Caco-2 (cell line): ENCODE measurements at regions not wholly inside any gene's neighbourhood (a gene's known extent, or its start where the extent isn't known, plus 50 kb on each side); places are given as distances from the start of the nearest gene placed in this dataset.

Source experiments
- BruUV-seq: library from RNA; stranded (reverse); fragments of 400-500 nt; replicated peaks from 2 replicates; lab custom pipeline; 2021; lab: Mats Ljungman, UMichigan
- CTCF ChIA-PET: fragments of 300-600 bp; sonication (Branson Sonifier 250); formaldehyde crosslinking; loops from one replicate; lab custom pipeline; 2022; ENCODE audit warnings: antibody characterized with exemption; lab: Charles Lee
- POLR2A ChIA-PET: fragments of 300-600 bp; sonication (Branson Sonifier 250); formaldehyde crosslinking; loops from one replicate; lab custom pipeline; 2022; ENCODE audit warnings: antibody characterized with exemption; lab: Charles Lee
- DNase-seq, 2 experiments: peaks; one replicate each; pipeline versions ENCODE4 v3.0.0 to v3.0.0-alpha.2; 2020 to 2022
- H3K27me3 ChIP-seq: replicated peaks from 2 replicates; pipeline ENCODE4 v1.6.0; 2011; ENCODE audit warnings: low read length; ENCODE audit not compliant: control insufficient read depth, insufficient read depth
- H3K36me3 ChIP-seq: 2 replicates; pipeline ENCODE4 v1.5.1; 2011; ENCODE audit warnings: low read length; ENCODE audit not compliant: control insufficient read depth, insufficient read depth
- H3K4me1 ChIP-seq: fragments of 250-450 bp; sonication (Bioruptor Pico); 2 replicates; pipeline ENCODE4 v1.5.1; 2020; ENCODE audit warnings: mild to moderate bottlenecking
- H3K4me3 ChIP-seq: 2 replicates; pipeline ENCODE4 v1.5.1; 2011; ENCODE audit warnings: low read depth, mild to moderate bottlenecking, control low read depth, low read length
- H3K9me3 ChIP-seq: fragments of 250-450 bp; sonication (Bioruptor Pico); 2 replicates; pipeline ENCODE4 v1.5.1; 2020; ENCODE audit warnings: mild to moderate bottlenecking, moderate library complexity
- H3K27ac Mint-ChIP-seq: one replicate; pipeline ENCODE4 v1.8.0; 2022; ENCODE audit warnings: mixed read lengths; ENCODE audit not compliant: unreplicated experiment
- H3K27me3 Mint-ChIP-seq: one replicate; pipeline ENCODE4 v1.8.0; 2022; ENCODE audit warnings: mixed read lengths; ENCODE audit not compliant: insufficient read depth, unreplicated experiment
- H3K36me3 Mint-ChIP-seq: one replicate; pipeline ENCODE4 v1.8.0; 2022; ENCODE audit warnings: mild to moderate bottlenecking, mixed read lengths; ENCODE audit not compliant: insufficient read depth, unreplicated experiment
- H3K4me1 Mint-ChIP-seq: one replicate; pipeline ENCODE4 v1.8.0; 2022; ENCODE audit warnings: low read depth, mixed read lengths; ENCODE audit not compliant: unreplicated experiment
- H3K4me3 Mint-ChIP-seq: one replicate; pipeline ENCODE4 v1.8.0; 2022; ENCODE audit warnings: mild to moderate bottlenecking, moderate library complexity, mixed read lengths; ENCODE audit not compliant: unreplicated experiment
- H3K9me3 Mint-ChIP-seq: one replicate; pipeline ENCODE4 v1.8.0; 2022; ENCODE audit warnings: mixed read lengths; ENCODE audit not compliant: unreplicated experiment
- intact Hi-C: fragments of 100-400 bp; cut with micrococcal nuclease; formaldehyde crosslinking; loops from one replicate; pipeline ENCODE4 v1.10.0; 2022; ENCODE audit not compliant: unreplicated experiment
- TF ChIP-seq, protein P1 (sequence below), 2 experiments: fragments of 200-600 bp in 1 of 2; IDR thresholded peaks; 1 replicate in 1 of 2; 2 replicates in 1 of 2; pipeline versions ENCODE4 v1.5.1 to v1.8.0; 2011 to 2022; ENCODE audit warnings: antibody characterized with exemption in 1 of 2, control low read depth in 1 of 2, inconsistent platforms in 1 of 2, low read depth in 1 of 2, low read length in 1 of 2, mild to moderate bottlenecking in 1 of 2, moderate library complexity in 1 of 2; ENCODE audit not compliant: insufficient read depth in 1 of 2, severe bottlenecking in 1 of 2, unreplicated experiment in 1 of 2

DNA sequence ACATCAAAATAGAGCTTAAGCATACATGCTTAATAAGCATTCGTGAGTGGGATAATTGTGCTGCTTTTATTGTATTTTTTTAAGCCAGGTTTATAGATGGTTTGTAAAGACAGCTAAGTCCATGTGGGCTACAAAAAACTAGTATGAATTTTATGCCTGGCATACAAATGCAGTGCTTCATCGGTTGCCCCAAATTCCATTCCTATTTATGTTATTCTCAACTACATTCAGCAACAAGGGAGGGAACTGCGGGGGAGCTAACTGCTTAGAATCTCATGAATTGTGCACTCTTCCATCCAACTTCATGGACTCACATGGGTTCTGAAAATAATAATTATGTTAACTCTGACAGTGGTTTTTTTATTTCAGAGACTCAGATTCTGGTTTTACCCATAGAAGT lies 199.2 kb downstream of the FAM170A start:
- DNase-seq, result no peak
- ChIA-PET POLR2A (no interaction called here), CTCF (no interaction called here)
- no peaks in the 10 kb centered on the region for H3K27me3 ChIP-seq
- H3K36me3 Mint-ChIP-seq, result no peaks in the 10 kb centered on the region
- no peaks in the 10 kb centered on the region for H3K4me1 Mint-ChIP-seq
- no peaks in the 10 kb centered on the region for H3K9me3 Mint-ChIP-seq
- intact Hi-C loops, result no loop called here
- no TSS peak for BruUV-seq
- TF ChIP-seq, protein P1, sequence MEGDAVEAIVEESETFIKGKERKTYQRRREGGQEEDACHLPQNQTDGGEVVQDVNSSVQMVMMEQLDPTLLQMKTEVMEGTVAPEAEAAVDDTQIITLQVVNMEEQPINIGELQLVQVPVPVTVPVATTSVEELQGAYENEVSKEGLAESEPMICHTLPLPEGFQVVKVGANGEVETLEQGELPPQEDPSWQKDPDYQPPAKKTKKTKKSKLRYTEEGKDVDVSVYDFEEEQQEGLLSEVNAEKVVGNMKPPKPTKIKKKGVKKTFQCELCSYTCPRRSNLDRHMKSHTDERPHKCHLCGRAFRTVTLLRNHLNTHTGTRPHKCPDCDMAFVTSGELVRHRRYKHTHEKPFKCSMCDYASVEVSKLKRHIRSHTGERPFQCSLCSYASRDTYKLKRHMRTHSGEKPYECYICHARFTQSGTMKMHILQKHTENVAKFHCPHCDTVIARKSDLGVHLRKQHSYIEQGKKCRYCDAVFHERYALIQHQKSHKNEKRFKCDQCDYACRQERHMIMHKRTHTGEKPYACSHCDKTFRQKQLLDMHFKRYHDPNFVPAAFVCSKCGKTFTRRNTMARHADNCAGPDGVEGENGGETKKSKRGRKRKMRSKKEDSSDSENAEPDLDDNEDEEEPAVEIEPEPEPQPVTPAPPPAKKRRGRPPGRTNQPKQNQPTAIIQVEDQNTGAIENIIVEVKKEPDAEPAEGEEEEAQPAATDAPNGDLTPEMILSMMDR (IDR thresholded peaks at IDR 0.05; ENCODE audit: insufficient read depth in 1 of 2, low read depth in 1 of 2, low read length in 1 of 2, severe bottlenecking in 1 of 2, unreplicated experiment in 1 of 2), result no peak
- peaks cover 4% of the 10 kb centered on the region for H3K27me3 Mint-ChIP-seq
- H3K36me3 ChIP-seq, result no peaks in the 10 kb centered on the region
- H3K4me1 ChIP-seq, result no peaks in the 10 kb centered on the region
- H3K27ac Mint-ChIP-seq, result no peak overlapping the region
- no peak overlapping the region for H3K4me3 ChIP-seq
- H3K9me3 ChIP-seq, result no peaks in the 10 kb centered on the region
- H3K4me3 Mint-ChIP-seq, result no peak overlapping the region

DNA sequence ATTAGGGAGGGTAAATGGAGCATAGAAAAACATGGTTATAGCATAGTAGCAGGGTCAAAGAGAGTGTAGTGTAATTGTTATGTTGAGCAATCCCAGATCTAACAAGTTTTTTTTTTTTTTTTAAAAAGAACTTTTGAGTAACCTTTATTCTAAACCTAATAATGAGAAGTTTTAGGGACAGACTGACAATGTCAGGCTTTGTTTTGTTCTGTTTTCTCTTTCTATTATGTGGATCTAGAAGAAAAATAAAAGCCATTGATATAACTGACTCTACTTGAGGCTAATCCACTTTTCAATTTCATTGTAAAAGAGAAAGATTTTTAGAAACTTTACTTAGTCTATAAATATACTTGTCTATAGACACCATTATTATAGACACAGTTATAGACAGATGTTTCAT lies 200.0 kb downstream of the FAM170A start:
- H3K4me1 ChIP-seq, result no peaks in the 10 kb centered on the region
- H3K4me3 ChIP-seq, result no peak overlapping the region
- Mint-ChIP-seq H3K27ac (no peak overlapping the region), H3K4me3 (no peak overlapping the region), H3K4me1 (no peaks in the 10 kb centered on the region), H3K27me3 (peaks cover 4% of the 10 kb centered on the region), H3K9me3 (no peaks in the 10 kb centered on the region), H3K36me3 (no peaks in the 10 kb centered on the region)
- DNase-seq, result no peak
- no peaks in the 10 kb centered on the region for H3K9me3 ChIP-seq
- BruUV-seq, result no TSS peak
- TF ChIP-seq, protein P1 (IDR thresholded peaks at IDR 0.05; ENCODE audit: insufficient read depth in 1 of 2, low read depth in 1 of 2, low read length in 1 of 2, severe bottlenecking in 1 of 2, unreplicated experiment in 1 of 2), result no peak
- intact Hi-C loops, result no loop called here
- no peaks in the 10 kb centered on the region for H3K36me3 ChIP-seq
- ChIA-PET POLR2A (no interaction called here), CTCF (no interaction called here)
- H3K27me3 ChIP-seq, result no peaks in the 10 kb centered on the region

DNA sequence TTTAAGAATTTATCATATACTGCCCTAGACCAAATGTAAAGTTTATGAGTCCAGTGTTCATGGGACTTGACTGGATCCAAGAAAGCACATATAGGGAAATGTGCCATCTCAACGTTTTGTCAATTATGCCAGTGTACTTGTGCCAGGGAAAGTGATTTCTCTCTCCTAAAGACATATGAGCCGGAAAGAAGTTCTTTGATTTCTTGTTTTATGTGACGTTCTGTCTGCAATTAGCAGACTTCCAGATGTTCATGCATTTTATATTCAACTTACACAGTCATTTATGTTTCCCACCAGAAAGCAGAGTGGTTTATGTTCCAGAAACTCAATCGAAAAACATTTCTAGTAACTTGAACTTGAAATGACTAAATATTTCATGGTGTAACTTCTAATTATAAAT lies 203.8 kb downstream of the FAM170A start:
- Histone ChIP-seq H3K27me3 (no peaks in the 10 kb centered on the region), H3K9me3 (no peaks in the 10 kb centered on the region), H3K4me1 (no peaks in the 10 kb centered on the region), H3K36me3 (no peaks in the 10 kb centered on the region), H3K4me3 (no peak overlapping the region)
- no peak for DNase-seq
- no peak overlapping the region for H3K4me3 Mint-ChIP-seq
- H3K27me3 Mint-ChIP-seq, result peaks cover 2% of the 10 kb centered on the region
- CTCF ChIA-PET, result no interaction called here
- TF ChIP-seq, protein P1 (IDR thresholded peaks at IDR 0.05; ENCODE audit: insufficient read depth in 1 of 2, low read depth in 1 of 2, low read length in 1 of 2, severe bottlenecking in 1 of 2, unreplicated experiment in 1 of 2), result no peak
- POLR2A ChIA-PET, result no interaction called here
- H3K27ac Mint-ChIP-seq, result no peak overlapping the region
- H3K36me3 Mint-ChIP-seq, result no peaks in the 10 kb centered on the region
- intact Hi-C loops, result no loop called here
- H3K4me1 Mint-ChIP-seq, result no peaks in the 10 kb centered on the region
- BruUV-seq, result no TSS peak
- no peaks in the 10 kb centered on the region for H3K9me3 Mint-ChIP-seq
